ENCODE measurements at regions not wholly inside any gene's neighbourhood (a gene's known extent, or its start where the extent isn't known, plus 50 kb on each side); places are given as distances from the start of the nearest gene placed in this dataset.
"Not testable (repeated sequence)": the region's sequence is repeated elsewhere in the genome, so short reads cannot be mapped to it uniquely, and the experiment has no call there.

DNA sequence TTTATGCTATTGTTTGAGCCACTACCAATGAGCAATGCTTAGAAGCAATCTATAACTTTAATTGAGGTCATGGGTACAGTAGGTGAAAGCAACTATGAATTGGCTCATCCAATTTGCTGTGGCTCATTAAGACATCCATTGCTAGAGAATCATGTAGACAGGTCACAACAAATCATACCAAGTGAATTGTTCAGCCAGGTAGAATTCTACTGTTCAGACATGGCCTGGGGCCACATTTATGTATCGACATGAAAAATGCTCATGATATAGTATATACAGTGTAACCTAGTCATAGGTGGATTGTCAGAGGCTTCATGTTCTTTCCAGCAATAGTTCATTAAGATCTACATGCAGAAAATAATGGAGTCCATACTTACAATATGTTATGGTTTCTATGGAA lies 633.7 kb upstream of the EYS start:
- in situ Hi-C loops (cut with MboI; ENCODE audit: low pct_unique_long_range_greater_than_20kb, low sequenced_read_pairs), result no loop called here
- DNase-seq, result no peak

DNA sequence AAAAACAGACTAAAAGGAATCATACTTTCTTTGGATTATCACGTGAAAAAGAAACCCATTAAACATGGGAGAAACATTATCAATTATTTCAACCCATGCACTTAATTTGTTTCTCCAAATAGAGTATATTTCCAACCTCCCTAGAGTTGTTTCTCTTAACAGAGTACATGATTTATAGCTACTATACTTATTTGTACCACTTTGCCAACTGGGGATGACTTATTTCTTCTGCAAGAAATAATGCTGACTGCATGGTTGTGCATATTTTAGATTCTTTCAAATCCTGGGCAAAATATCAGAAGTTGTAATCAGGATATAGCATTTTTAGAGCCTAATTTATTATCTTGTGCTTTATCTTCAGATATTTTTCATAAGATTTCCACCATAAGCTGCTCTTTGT lies 629.1 kb upstream of the EYS start:
- in situ Hi-C loops (cut with MboI; ENCODE audit: low pct_unique_long_range_greater_than_20kb, low sequenced_read_pairs), result no loop called here
- no peak for DNase-seq

DNA sequence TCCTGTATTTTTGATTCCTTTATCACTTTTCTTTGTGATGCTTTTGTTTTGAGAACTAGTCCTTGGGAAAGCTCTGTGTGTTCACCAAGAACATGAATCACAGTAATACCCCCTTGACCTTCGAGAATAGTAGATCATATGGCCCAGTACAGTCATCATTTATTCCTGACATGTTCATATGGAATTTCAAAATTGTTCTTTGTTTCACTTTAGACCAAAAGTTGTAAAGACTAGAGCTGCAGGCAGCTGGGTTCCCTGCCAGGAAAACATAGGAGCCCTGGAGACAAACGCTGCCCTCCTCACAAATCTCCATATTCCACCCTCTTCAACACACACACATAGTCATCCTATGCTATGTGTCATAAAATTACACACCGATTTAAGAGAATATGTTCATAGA lies 621.2 kb upstream of the EYS start:
- in situ Hi-C loops (cut with MboI; ENCODE audit: low pct_unique_long_range_greater_than_20kb, low sequenced_read_pairs), result no loop called here
- no peak for DNase-seq

DNA sequence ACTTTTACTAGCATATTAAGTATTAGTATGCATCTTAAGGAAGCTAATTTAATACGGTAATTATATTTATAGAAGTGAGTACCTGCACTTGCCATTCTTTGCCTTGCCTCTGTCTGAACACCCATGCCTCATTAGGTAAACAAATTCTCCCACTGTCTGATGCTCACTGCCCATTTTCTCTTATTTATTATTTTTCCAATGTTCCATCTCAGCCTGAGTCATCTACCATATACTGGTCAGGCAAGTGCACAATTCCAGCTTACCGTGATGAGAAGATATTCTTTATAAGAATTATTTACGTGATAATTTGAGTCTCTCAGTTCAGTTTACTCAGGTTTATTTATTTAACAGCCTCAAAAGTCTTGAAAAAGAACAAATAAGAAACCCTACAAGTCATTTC lies 619.2 kb upstream of the EYS start:
- DNase-seq, result no peak
- in situ Hi-C loops (cut with MboI; ENCODE audit: low pct_unique_long_range_greater_than_20kb, low sequenced_read_pairs), result no loop called here

DNA sequence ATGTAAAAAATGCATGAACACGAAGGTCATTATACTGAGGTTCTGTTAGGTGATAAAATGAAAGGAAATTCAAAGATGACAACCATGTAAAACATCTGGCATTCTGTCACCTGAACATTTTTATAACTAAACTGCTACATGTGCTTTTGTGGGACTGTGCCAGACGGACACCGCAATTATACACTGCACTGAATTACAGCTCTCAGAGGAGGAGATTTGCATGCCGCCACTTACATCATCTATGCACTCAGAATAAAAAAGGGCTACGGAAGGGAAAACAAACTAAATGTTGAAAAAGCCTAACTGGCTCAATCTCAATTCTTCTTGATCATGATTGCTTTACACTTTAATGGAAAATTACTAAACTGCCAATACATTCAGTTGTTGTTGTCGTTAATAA lies 614.0 kb upstream of the EYS start:
- DNase-seq, result no peak
- in situ Hi-C loops (cut with MboI; ENCODE audit: low pct_unique_long_range_greater_than_20kb, low sequenced_read_pairs), result no loop called here

DNA sequence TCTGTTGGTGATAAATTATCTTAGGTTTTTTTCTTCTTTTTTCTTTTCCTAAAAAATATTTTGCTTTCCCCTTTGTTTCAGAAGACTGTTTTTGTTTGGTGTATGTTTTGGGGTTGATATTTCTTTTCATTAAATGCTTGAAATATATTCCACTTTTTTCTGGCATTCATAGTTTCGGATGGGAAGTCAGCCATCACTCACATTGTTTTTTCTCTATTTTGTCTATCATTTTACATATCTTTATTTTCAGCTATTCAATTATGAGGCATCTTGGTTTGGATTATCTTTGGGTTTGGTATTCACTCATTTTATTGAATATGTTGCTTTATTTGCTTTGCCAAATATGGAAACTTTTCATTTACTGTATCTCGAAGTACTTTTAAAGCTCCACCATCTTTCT lies 600.5 kb upstream of the EYS start:
- peak; percentile 8 for DNase-seq
- in situ Hi-C loops (cut with MboI; ENCODE audit: low pct_unique_long_range_greater_than_20kb, low sequenced_read_pairs), result no loop called here

DNA sequence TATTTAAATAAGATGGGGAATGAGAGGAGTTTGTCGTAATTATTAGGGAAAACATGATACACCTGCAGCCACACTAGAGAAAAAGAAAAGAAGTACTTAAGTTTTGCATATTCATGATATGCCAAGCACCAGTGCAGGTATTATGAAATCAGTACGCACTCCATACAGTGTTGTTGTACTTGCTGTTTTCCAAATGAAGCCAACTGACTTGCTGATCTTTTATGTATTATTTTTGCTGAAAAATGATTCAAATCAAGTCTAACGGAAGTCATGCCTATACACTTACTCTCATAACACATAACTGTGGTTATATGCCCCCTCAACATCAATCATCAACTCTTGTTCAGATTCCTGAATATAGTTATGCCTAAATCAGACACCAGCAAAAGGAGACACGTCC lies 584.9 kb upstream of the EYS start:
- DNase-seq, result no peak
- in situ Hi-C loops (cut with MboI; ENCODE audit: low pct_unique_long_range_greater_than_20kb, low sequenced_read_pairs), result no loop called here

DNA sequence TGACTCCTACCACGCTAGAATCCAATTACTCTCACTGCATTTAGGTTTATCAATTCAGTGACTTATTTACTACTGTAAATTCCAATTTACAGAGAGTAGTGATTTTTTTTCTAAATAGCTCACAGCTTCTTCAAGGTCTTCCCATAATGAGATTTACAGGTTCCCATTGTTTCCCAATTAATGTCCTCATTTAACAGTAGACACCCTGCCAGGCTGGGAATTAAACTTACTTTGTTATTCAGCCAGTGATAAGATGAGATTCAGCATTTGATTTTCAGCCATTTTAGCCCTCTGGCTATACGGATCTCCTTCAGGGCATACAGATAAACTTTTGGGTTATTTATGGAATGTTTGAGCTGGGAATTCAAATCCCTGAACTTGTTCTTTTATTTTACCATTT lies 582.9 kb upstream of the EYS start:
- in situ Hi-C loops (cut with MboI; ENCODE audit: low pct_unique_long_range_greater_than_20kb, low sequenced_read_pairs), result no loop called here

DNA sequence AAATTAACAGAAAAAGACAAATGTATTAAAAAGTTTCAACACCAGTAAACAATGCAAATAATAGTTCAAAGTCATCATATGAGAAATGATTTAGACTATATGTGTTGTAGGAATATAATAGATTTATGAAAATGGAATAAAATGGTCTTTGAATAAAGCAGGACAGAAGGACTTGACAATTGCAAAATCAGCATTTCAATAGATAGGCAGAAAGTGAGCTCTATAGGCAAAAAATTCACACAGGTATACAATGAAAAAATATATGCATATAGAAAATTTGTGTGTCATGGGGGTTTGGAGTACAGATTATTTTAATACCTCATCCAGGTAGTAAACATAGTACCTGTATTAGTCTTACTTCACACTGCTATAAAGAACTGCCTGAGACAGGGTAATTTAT lies 571.1 kb upstream of the EYS start:
- DNase-seq, result no peak
- in situ Hi-C loops (cut with MboI; ENCODE audit: low pct_unique_long_range_greater_than_20kb, low sequenced_read_pairs), result no loop called here

More for the DNA sequence above, 582.9 kb upstream of the EYS start:
- no peak for DNase-seq

DNA sequence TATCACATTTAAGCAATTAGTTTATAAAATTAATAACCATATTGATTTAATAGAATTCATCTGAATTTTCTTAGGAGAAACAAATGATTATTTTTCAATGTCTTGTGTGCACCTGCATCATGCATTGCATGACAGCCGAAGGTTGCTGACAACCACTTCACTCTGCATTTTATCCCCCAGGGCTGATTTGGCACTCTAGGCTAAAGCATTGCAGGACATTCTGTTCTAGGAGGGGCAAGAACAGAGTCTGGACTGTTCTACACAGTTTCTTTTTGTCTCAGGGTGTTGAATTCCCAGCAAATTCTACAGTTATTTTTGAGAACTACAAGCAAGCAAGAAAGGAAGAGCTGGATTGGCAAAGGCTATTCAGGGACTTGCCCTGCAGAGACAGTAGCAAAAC lies 570.4 kb upstream of the EYS start:
- DNase-seq, result no peak
- in situ Hi-C loops (cut with MboI; ENCODE audit: low pct_unique_long_range_greater_than_20kb, low sequenced_read_pairs), result no loop called here

DNA sequence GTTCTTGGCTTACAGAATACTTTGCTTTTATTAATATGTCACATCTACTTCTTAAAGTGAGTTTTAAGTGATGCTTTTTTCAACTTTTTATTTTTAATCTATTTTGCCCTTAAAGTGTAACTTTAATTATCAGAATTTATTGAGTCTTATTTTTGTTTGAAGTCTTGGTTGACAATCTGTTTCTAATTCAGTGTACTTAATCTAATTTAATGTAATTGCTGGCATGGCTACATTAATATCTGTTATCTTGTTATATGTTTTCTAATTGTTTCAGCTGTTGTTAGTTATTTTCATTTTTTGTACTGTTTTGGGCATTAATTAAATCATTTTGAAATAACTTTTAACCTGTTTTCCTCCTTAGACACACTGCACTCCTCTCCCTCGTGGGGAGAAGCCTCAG lies 558.7 kb upstream of the EYS start:
- DNase-seq, result no peak
- in situ Hi-C loops (cut with MboI; ENCODE audit: low pct_unique_long_range_greater_than_20kb, low sequenced_read_pairs), result no loop called here

DNA sequence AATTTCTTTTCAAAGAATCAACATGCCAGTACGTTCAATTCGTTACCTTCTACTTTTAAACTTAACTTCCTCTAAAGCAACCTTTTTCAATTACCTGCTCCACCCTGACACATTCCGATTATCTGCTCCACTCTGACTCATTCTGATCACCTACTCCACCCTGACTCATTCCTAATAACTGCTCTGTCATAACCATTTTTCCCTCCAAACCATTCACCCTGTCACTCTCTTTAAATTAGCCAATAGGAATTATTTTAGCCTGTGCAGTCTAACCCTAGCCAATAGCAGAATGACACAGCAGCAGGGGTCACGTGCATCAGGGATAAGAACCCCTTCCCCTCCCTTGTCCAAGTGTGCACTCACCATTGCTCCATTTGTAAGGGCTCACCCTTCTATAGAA lies 557.4 kb upstream of the EYS start:
- in situ Hi-C loops (cut with MboI; ENCODE audit: low pct_unique_long_range_greater_than_20kb, low sequenced_read_pairs), result no loop called here
- DNase-seq, result no peak

DNA sequence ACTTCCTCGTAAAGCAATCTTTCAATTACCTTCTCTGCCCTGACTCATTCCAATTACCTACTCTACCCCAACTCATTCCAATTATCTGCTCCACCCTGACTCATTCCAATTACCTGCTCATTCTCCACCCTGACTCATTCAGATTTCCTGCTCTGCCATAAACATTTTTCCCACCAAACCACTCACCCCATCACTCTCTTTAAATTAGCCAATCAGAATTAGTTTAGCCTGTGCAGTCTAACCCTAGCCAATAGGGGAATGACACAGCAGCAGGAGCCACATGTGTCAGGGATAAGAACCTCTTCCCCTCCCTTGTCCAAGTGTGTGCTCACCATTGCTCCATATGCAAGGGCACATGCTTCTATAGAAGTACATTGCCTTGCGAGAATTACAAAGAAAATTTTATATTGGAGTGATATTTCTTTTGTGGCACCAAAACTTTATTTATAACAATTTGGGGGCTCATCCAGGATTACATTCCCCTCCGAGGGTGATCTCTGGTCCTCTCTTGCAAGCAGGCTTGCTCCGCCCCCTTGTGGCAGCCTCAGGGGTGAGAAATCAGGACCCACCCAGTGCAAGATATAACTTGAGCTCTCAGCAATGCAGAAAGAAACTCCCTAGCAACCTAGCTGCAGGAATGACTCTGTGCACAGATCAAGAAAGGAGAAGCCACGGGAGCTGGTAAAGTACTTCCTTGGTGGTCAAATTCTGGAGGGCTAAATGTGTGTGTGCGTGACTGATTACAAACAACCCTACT lies 551.9 kb upstream of the EYS start:
- DNase-seq; in situ Hi-C loops (cut with MboI; ENCODE audit: low pct_unique_long_range_greater_than_20kb, low sequenced_read_pairs): not testable (repeated sequence)

DNA sequence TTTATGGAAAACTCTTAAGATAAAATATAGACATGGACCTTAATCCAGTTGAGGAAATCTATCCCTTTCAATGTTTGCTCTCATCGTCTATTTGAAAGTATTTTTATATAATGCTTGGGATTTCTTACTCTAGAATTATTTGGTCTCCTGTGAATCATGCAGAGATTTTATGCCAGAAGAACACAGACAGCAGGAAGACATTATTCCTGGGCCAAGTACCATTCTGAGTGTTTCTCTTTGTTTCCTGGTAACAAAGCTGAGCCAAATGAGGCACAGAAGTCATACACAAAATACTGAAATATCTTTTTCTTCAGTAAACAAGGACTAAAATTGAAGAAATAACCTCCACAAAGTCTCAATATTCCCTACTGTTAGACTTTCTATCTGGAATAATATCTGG lies 538.2 kb upstream of the EYS start:
- in situ Hi-C loops (cut with MboI; ENCODE audit: low pct_unique_long_range_greater_than_20kb, low sequenced_read_pairs), result no loop called here
- DNase-seq, result no peak

DNA sequence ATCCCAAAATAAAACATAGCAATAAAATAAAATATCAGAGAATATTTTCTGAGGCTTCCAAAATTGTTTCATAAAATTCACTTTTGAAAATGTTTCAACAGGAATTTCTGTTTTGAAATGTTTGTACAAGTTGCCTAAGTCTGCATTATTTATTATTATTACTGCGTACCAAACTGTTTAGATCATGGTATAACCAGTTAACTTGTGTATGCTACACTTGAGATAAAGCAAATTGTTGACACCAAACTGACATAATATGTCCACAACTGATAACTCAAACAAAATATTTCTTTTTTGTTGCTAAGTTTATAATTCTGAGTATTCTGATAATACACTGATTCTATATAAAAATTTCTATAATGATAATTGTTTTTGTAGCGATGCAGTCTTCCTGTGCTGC lies 531.8 kb upstream of the EYS start:
- no peak for DNase-seq
- in situ Hi-C loops (cut with MboI; ENCODE audit: low pct_unique_long_range_greater_than_20kb, low sequenced_read_pairs), result no loop called here

DNA sequence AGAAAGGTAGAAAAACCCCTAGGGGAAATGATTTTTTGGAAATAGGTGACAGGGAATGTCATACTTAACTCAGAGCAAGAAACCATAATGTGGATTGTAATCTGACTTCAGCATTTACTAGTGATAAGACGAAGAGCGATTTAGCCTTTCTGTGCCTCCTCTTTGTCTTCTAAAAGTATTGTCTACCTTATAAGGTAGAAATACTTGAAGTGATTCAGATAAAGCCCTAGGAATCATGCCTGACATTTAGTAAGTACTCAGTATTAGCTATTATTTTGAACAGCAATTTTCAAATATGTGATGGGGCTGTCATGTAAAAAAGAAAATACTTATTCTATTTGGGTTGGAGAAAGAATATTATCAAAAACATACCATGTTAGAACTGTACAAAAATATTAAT lies 525.9 kb upstream of the EYS start:
- in situ Hi-C loops (cut with MboI; ENCODE audit: low pct_unique_long_range_greater_than_20kb, low sequenced_read_pairs), result no loop called here
- no peak for DNase-seq

DNA sequence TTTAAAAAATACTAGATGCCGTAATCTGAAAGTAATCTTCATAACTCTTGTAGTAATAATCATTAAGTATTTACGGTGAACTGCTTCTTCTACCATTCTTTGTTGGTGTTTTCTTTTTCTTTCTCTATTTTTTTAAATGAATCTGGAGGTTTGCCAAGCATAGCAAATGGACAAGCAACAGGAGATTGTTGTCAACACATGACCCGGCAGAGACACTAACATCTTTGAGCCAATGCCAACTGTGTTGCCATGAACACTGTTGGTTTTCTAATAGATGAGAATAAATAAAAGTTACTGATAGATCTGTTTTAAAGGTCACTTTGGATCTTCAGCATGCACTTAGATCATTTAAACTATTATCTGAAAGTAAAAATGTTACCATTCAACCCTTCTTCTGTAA lies 523.6 kb upstream of the EYS start:
- no peak for DNase-seq
- in situ Hi-C loops (cut with MboI; ENCODE audit: low pct_unique_long_range_greater_than_20kb, low sequenced_read_pairs), result no loop called here

DNA sequence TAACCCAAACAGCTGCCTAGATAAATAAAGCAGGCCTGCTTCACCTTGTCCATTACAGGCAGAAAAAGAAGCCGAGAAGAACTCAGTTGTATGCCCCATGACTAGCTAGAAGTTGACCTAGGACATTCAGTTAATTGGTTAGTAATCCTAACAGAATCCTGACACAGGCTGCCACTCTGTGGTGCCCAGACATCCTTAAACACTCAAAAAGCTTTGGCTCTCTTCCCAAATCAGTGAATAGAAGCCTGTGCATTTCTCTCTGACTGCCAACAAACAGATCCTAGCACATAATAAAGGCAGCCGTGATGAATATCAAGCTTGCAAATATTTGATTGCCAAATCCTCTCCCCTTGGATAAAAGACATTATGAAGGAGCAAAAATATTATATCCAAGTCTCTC lies 519.1 kb upstream of the EYS start:
- no peak for DNase-seq

DNA sequence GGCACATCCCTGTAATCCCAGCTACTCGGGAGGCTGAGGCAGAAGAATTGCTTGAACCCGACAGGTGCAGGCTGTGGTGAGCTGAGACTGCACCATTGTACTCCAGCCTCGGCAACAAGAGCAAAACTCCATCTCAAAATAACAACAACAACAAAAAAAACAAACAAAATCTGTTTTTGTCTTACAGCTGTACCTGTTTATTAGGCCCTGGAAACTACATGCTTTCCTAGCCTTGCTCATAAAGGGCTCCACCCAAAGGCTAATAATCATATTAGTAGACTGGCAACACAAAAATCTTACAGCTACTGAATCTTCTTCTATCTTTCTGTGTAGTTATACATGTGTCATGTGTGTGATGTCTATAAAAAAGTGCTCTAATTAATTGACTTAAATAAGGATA lies 503.9 kb upstream of the EYS start:
- no peak for DNase-seq
- in situ Hi-C loops (cut with MboI; ENCODE audit: low pct_unique_long_range_greater_than_20kb, low sequenced_read_pairs), result no loop called here

More for the DNA sequence above, 519.1 kb upstream of the EYS start:
- in situ Hi-C loops (cut with MboI; ENCODE audit: low pct_unique_long_range_greater_than_20kb, low sequenced_read_pairs), result no loop called here

DNA sequence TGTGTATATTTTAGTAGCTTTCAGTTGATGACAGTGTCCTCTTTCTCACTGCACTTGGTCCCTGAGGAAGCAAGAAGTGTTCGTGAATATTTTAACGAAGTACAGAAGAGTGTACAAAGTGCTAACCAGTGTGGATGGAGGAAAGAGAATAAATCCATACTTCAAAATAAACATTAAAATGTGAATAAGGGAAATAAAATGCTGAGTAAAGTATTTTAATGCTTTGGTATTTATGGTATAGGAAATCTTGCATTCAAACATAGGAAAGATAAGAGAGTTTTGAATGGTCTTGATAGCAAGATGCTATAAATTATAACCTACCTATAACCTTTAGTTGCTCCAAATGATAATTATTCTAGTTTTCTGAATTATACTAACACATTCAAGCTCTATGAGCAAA lies 493.4 kb upstream of the EYS start:
- in situ Hi-C loops (cut with MboI; ENCODE audit: low pct_unique_long_range_greater_than_20kb, low sequenced_read_pairs), result no loop called here

DNA sequence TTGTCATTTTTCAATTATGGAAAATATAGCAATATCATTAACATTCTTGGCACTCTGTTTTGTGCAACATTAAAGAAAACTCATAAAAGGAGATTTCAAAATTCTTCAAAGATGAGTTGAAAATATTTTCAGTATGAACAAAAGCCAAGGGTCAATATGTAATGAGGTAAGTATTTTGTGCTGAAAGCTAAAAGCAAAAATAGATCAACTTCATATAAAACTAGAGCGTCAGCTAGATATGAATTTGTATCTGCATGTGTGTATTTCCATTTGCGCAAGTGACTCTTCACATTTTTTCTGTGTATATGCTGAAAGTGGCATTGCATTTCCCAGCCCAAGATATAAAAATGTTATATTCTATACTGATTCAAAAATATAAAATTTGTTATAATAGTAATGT lies 492.1 kb upstream of the EYS start:
- in situ Hi-C loops (cut with MboI; ENCODE audit: low pct_unique_long_range_greater_than_20kb, low sequenced_read_pairs), result no loop called here
- no peak for DNase-seq

More for the DNA sequence above, 493.4 kb upstream of the EYS start:
- no peak for DNase-seq
